Fibroblast of villous mesenchyme (primary cell): ENCODE measurements at regions not wholly inside any gene's neighbourhood (a gene's known extent, or its start where the extent isn't known, plus 50 kb on each side); places are given as distances from the start of the nearest gene placed in this dataset.

ENCODE experiments used
- DNase-seq: peaks from one replicate; pipeline ENCODE4 v3.0.0-alpha.2; 2010; ENCODE audit warnings: low read depth
- H3K4me3 ChIP-seq: 2 replicates; pipeline ENCODE4 v1.5.1; 2011; ENCODE audit warnings: low read depth, mild to moderate bottlenecking, low read length
- CTCF ChIP-seq: IDR thresholded peaks from 2 replicates; pipeline ENCODE4 v1.5.1; 2012; ENCODE audit warnings: low read depth, mild to moderate bottlenecking, low read length; ENCODE audit not compliant: insufficient read depth

GRCh38 chr3:46086986-46087385, 59.7 kb upstream of the XCR1 start:
- no peak for TF ChIP-seq CTCF
- H3K4me3 ChIP-seq: no peak overlapping the region
- DNase-seq: no peak

- TF ChIP-seq CTCF: no peak
- DNase-seq: no peak
- H3K4me3 ChIP-seq: no peak overlapping the region
Observed at GRCh38 chr3:46086083-46086437, 58.8 kb upstream of the XCR1 start.

GRCh38 chr3:46085421-46086082, 58.3 kb upstream of the XCR1 start:
- DNase-seq: no peak
- H3K4me3 ChIP-seq: no peak overlapping the region
- no peak for TF ChIP-seq CTCF

DNA sequence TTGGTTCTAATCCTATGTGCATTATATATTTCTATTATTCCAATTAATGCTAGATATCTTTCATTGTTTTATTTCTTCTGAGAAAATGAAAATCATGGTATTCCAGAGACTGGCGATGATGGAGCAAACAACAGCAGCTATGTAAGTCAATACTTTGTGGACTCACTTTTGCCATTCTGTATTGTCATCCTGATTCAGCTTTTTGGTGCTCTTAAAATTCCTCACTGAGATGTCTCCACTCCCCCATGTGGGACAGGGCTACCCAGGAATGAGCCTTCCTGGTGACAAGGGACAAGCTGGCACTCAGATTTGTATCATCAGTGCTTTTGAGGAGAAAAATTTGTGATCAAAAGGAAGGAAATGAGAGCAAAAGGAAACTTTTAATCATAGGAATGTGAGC, 56.7 kb upstream of the XCR1 start:
- H3K4me3 ChIP-seq: no peak overlapping the region
- DNase-seq: no peak
- TF ChIP-seq CTCF: no peak

- H3K4me3 ChIP-seq: no peak overlapping the region
- DNase-seq: no peak
- TF ChIP-seq CTCF: no peak
Observed at GRCh38 chr3:46082849-46083248, 55.6 kb upstream of the XCR1 start.

DNA sequence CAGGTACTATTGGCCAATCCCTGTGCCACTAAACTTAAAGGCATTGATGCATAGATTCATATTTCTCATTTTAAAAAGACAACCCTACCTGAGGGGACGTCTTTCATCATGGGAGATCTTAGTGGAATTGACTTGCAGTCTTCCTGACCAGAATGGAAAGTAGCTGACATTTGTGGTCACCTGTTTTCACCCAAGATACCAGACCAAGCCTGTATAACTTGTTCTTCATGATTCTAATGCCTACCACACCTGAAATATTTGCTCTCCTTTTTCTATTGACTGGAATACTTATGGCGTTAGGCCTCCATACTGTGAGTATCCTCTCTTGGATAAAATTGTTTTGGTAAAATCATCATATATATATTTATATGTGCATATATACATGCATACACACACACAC, 54.7 kb upstream of the XCR1 start:
- no peak for DNase-seq
- TF ChIP-seq CTCF: no peak
- no peak overlapping the region for H3K4me3 ChIP-seq

DNA sequence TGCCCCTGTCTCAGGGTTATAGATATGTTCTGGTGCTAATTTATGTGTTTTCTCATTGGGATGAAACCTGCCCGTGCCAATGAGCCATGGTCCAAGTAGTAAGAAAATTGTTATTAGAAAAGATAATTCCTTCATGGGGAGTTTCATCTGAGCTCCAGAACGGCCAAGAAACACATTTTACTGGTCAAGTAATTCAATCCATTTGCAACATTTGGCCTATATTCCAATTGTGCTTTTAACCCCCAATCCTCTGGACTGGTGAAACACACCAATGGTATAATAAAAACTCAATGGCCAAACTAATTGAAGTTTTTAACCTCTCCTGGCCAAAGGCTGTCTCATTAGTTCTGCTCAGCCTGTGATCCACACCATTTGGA, 53.7 kb upstream of the XCR1 start:
- DNase-seq: no peak
- TF ChIP-seq CTCF: no peak
- no peak overlapping the region for H3K4me3 ChIP-seq
